B cell (primary cell): ENCODE measurements at regions not wholly inside any gene's neighbourhood (a gene's known extent, or its start where the extent isn't known, plus 50 kb on each side); places are given as distances from the start of the nearest gene placed in this dataset.

Experiments
- EZH2 ChIP-seq: IDR thresholded peaks from 2 replicates; pipeline ENCODE4 v1.6.1; 2012; ENCODE audit warnings: borderline replicate concordance, low read depth, mild to moderate bottlenecking, moderate library complexity, low read length; ENCODE audit not compliant: insufficient read depth, poor library complexity, severe bottlenecking
- TF ChIP-seq, protein P1 (sequence below): fragments of 200-600 bp; IDR thresholded peaks from one replicate; pipeline ENCODE4 v1.8.0; 2022; ENCODE audit warnings: antibody characterized with exemption, mild to moderate bottlenecking

DNA sequence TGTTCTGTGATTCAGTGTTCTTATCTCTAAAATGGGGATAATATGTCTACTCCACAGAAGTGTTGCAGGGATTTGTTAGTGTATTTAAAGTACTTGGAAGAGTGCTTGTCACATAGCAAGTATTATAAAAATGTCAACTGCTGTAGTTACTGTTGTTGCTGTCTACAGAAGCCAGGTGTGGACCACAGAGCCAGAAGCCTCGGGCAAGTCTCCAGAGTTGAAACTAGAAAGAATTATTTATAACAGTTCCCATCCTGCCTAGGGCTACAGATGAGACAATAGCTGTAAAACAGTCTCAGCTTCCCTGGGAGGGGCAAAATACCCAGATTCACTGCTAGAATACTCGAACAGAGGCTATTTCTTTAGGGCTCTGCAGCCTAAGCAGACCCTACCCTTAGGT is 55.4 kb upstream of the FUT8 start:
- TF ChIP-seq, protein P1, sequence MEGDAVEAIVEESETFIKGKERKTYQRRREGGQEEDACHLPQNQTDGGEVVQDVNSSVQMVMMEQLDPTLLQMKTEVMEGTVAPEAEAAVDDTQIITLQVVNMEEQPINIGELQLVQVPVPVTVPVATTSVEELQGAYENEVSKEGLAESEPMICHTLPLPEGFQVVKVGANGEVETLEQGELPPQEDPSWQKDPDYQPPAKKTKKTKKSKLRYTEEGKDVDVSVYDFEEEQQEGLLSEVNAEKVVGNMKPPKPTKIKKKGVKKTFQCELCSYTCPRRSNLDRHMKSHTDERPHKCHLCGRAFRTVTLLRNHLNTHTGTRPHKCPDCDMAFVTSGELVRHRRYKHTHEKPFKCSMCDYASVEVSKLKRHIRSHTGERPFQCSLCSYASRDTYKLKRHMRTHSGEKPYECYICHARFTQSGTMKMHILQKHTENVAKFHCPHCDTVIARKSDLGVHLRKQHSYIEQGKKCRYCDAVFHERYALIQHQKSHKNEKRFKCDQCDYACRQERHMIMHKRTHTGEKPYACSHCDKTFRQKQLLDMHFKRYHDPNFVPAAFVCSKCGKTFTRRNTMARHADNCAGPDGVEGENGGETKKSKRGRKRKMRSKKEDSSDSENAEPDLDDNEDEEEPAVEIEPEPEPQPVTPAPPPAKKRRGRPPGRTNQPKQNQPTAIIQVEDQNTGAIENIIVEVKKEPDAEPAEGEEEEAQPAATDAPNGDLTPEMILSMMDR: no peak
- TF ChIP-seq EZH2: no peak
